H1 (cell line): ENCODE measurements at regions not wholly inside any gene's neighbourhood (a gene's known extent, or its start where the extent isn't known, plus 50 kb on each side); places are given as distances from the start of the nearest gene placed in this dataset.
A peak's percentile ranks its signal among the peaks of the same experiment; 100 is the strongest.
"Not testable (repeated sequence)": the region's sequence is repeated elsewhere in the genome, so short reads cannot be mapped to it uniquely, and the experiment has no call there.

Experiments used
- CTCF ChIA-PET: fragments of 300-600 bp; sonication (Branson Sonifier 250); formaldehyde crosslinking; loops from one replicate; lab custom pipeline; 2021; ENCODE audit not compliant: partially characterized antibody; lab: Charles Lee
- POLR2A ChIA-PET: fragments of 300-600 bp; sonication (Branson Sonifier 250); formaldehyde crosslinking; loops from one replicate; lab custom pipeline; 2021; ENCODE audit warnings: inconsistent platforms; ENCODE audit not compliant: partially characterized antibody; lab: Charles Lee
- DNase-seq, 2 experiments: peaks; one replicate each; pipeline versions ENCODE4 v3.0.0 to v3.0.0-alpha.2; 2010 to 2022; ENCODE audit warnings: low spot score in 2 of 2, low read depth in 1 of 2, mixed read lengths in 1 of 2
- FAIRE-seq: peaks from 2 replicates; lab custom pipeline; 2011; peaks lifted over from hg19 to GRCh38; lab: Jason Lieb, UNC
- H2AFZ ChIP-seq: 2 replicates; pipeline ENCODE4 v1.8.1; 2012; ENCODE audit warnings: low read length, inconsistent platforms
- H2AK5ac ChIP-seq: 2 replicates; pipeline ENCODE4 v1.6.1; 2013; ENCODE audit warnings: low read depth, low read length
- H2BK120ac ChIP-seq: replicated peaks from 2 replicates; pipeline ENCODE3; 2013; ENCODE audit warnings: low read depth, low read length, inconsistent platforms
- H2BK12ac ChIP-seq: 2 replicates; pipeline ENCODE4 v1.6.1; 2013; ENCODE audit warnings: low read depth, low read length
- H2BK15ac ChIP-seq: 2 replicates; pipeline ENCODE4 v1.6.1; 2013; ENCODE audit warnings: low read length
- H2BK20ac ChIP-seq: 2 replicates; pipeline ENCODE4 v1.6.1; 2013; ENCODE audit warnings: low read length
- H2BK5ac ChIP-seq: 2 replicates; pipeline ENCODE4 v1.6.1; 2013; ENCODE audit warnings: low read depth, low read length
- H3K14ac ChIP-seq: 2 replicates; pipeline ENCODE4 v1.6.1; 2013; ENCODE audit warnings: inconsistent platforms; ENCODE audit not compliant: insufficient read length
- H3K18ac ChIP-seq: 2 replicates; pipeline ENCODE4 v1.6.1; 2013; ENCODE audit warnings: low read length; ENCODE audit errors: extremely low read depth
- H3K23ac ChIP-seq: 2 replicates; pipeline ENCODE4 v1.6.1; 2013; ENCODE audit warnings: inconsistent platforms; ENCODE audit not compliant: insufficient read length
- H3K23me2 ChIP-seq: 2 replicates; pipeline ENCODE4 v1.6.1; 2013; ENCODE audit warnings: low read depth, low read length
- H3K27ac ChIP-seq: 2 replicates; pipeline ENCODE4 v1.6.1; 2011; ENCODE audit warnings: low read depth, low read length, inconsistent platforms
- H3K27me3 ChIP-seq, 4 experiments: replicated peaks in 1 of 4; 1 replicate in 1 of 4; 2 replicates in 3 of 4; pipeline versions ENCODE4 v1.6.1 to v1.8.1; 2011 to 2013; ENCODE audit warnings: low read length in 3 of 4, mild to moderate bottlenecking in 3 of 4, inconsistent platforms in 2 of 4, mixed read lengths in 2 of 4, moderate library complexity in 1 of 4; ENCODE audit not compliant: control insufficient read depth in 3 of 4, insufficient read depth in 3 of 4; ENCODE audit errors: extremely low read depth in 1 of 4
- H3K36me3 ChIP-seq, 4 experiments: 2 replicates each; pipeline versions ENCODE4 v1.6.1 to v1.8.1; 2011 to 2013; ENCODE audit warnings: mild to moderate bottlenecking in 4 of 4, low read length in 3 of 4, moderate library complexity in 2 of 4, control low read depth in 1 of 4, inconsistent platforms in 1 of 4; ENCODE audit not compliant: insufficient read depth in 4 of 4, control insufficient read depth in 2 of 4
- H3K4ac ChIP-seq: replicated peaks from 2 replicates; pipeline ENCODE3; 2013; ENCODE audit warnings: low read length, low read depth, mixed read lengths, inconsistent platforms; ENCODE audit not compliant: insufficient read length
- H3K4me1 ChIP-seq, 4 experiments: replicated peaks in 1 of 4; 1 replicate in 1 of 4; 2 replicates in 3 of 4; pipeline versions ENCODE4 v1.6.1 to v1.8.1; 2011 to 2013; ENCODE audit warnings: low read length in 3 of 4, inconsistent platforms in 2 of 4, mixed read lengths in 1 of 4; ENCODE audit not compliant: insufficient read depth in 4 of 4, control insufficient read depth in 3 of 4
- H3K4me2 ChIP-seq, 2 experiments: 2 replicates each; pipeline versions ENCODE4 v1.6.1 to v1.8.1; 2011 to 2013; ENCODE audit warnings: low read depth in 2 of 2, low read length in 2 of 2, control low read depth in 1 of 2, inconsistent platforms in 1 of 2, mild to moderate bottlenecking in 1 of 2; ENCODE audit not compliant: insufficient read depth in 1 of 2
- H3K4me3 ChIP-seq, 4 experiments: fragments of 200-600, 300-600 bp in 1 of 4; sonication (generic), shearing (Covaris generic), sonication (Bioruptor Twin) in 1 of 4; 2 replicates each; pipeline versions ENCODE4 v1.5.1 to v1.8.1; 2011 to 2016; ENCODE audit warnings: low read length in 4 of 4, low read depth in 3 of 4, control low read depth in 2 of 4, inconsistent platforms in 2 of 4, mild to moderate bottlenecking in 2 of 4, mixed read lengths in 1 of 4, moderate library complexity in 1 of 4; ENCODE audit not compliant: insufficient read depth in 2 of 4; ENCODE audit errors: extremely low read depth in 1 of 4
- H3K56ac ChIP-seq: replicated peaks from 2 replicates; pipeline ENCODE3; 2013; ENCODE audit warnings: low read depth, mild to moderate bottlenecking, mixed read lengths, low read length, inconsistent platforms; ENCODE audit not compliant: insufficient read length
- H3K79me1 ChIP-seq: 2 replicates; pipeline ENCODE4 v1.6.1; 2013; ENCODE audit warnings: low read depth, low read length, control low read depth
- H3K79me2 ChIP-seq, 2 experiments: 2 replicates each; pipeline versions ENCODE4 v1.6.1 to v1.8.1; 2012 to 2013; ENCODE audit warnings: low read length in 2 of 2, mild to moderate bottlenecking in 2 of 2, inconsistent platforms in 1 of 2; ENCODE audit not compliant: insufficient read depth in 2 of 2, control insufficient read depth in 1 of 2
- H3K9ac ChIP-seq, 4 experiments: replicated peaks in 1 of 4; 1 replicate in 1 of 4; 2 replicates in 3 of 4; pipeline versions ENCODE4 v1.6.1 to v1.8.1; 2011 to 2013; ENCODE audit warnings: low read depth in 3 of 4, low read length in 3 of 4, control low read depth in 2 of 4, mild to moderate bottlenecking in 2 of 4, moderate library complexity in 2 of 4, inconsistent platforms in 1 of 4; ENCODE audit errors: extremely low read depth in 1 of 4
- H3K9me3 ChIP-seq, 2 experiments: 2 replicates each; pipeline versions ENCODE4 v1.6.1 to v1.8.1; 2012 to 2013; ENCODE audit warnings: mild to moderate bottlenecking in 2 of 2, moderate library complexity in 2 of 2, control low read depth in 1 of 2, inconsistent platforms in 1 of 2, low read depth in 1 of 2, low read length in 1 of 2, mixed read lengths in 1 of 2; ENCODE audit not compliant: insufficient read depth in 2 of 2
- H4K20me1 ChIP-seq, 2 experiments: replicated peaks in 1 of 2; 2 replicates each; pipeline versions ENCODE3 to v1.8.1; 2011 to 2013; ENCODE audit warnings: inconsistent platforms in 2 of 2, low read length in 2 of 2, mild to moderate bottlenecking in 1 of 2; ENCODE audit not compliant: insufficient read depth in 2 of 2, control insufficient read depth in 1 of 2
- H4K5ac ChIP-seq: 2 replicates; pipeline ENCODE4 v1.6.1; 2013; ENCODE audit warnings: low read length, low read depth, mixed read lengths, inconsistent platforms; ENCODE audit not compliant: insufficient read length
- H4K8ac ChIP-seq: 2 replicates; pipeline ENCODE4 v1.8.0; 2013; ENCODE audit warnings: mild to moderate bottlenecking, moderate library complexity, low read length, inconsistent platforms; ENCODE audit not compliant: insufficient read depth; ENCODE audit errors: extremely low read depth
- H4K91ac ChIP-seq: replicated peaks from 2 replicates; pipeline ENCODE3; 2013; ENCODE audit warnings: low read length, mixed read lengths, inconsistent platforms; ENCODE audit not compliant: insufficient read length
- WGBS, 2 experiments: shearing (Covaris generic) in 1 of 2; methylation state at CpG; one replicate each; pipeline versions ENCODE4 v1.1.6 to v1.1.7; 2013 to 2015; ENCODE audit warnings: low lambda C conversion rate in 2 of 2, mixed read lengths in 2 of 2, inconsistent platforms in 1 of 2, low coverage in 1 of 2, missing lambda C conversion rate in 1 of 2; ENCODE audit not compliant: insufficient replicate concordance in 2 of 2, insufficient coverage in 1 of 2, insufficient read length in 1 of 2; ENCODE audit errors: extremely low coverage in 1 of 2, missing lambda C conversion rate in 1 of 2; 5-methylcytosine and 5-hydroxymethylcytosine counted together

DNA sequence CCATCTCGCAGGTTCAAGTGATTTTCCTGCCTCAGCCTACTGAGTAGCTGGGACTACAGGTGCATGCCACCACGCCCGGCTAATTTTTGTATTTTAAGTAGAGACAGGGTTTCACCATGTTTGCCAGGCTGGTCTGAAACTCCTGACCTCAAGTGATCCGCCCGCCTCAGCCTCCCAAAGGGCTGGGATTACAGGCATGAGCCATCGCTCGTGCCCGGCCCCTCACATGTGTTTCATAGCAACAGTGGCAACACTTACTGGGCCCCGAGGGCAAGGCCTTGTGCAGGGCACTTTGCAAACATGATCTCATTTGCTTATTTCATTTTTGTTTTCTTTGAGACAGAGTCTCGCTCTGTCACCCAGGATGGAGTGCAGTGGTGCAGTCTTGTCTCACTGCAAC, 171.7 kb upstream of the PPP1R26 start:
- H4K20me1 ChIP-seq, H3K27me3 ChIP-seq, H3K56ac ChIP-seq, H3K27ac ChIP-seq, H3K9me3 ChIP-seq, H2BK5ac ChIP-seq, H2AK5ac ChIP-seq, H3K4me2 ChIP-seq, H3K9ac ChIP-seq, H2BK20ac ChIP-seq, H3K79me1 ChIP-seq, H3K23me2 ChIP-seq, POLR2A ChIA-PET, H3K18ac ChIP-seq, H3K79me2 ChIP-seq, H2BK15ac ChIP-seq, H4K91ac ChIP-seq, H3K4me3 ChIP-seq, H3K14ac ChIP-seq, H4K8ac ChIP-seq, H2BK12ac ChIP-seq, H2BK120ac ChIP-seq, H3K4ac ChIP-seq, H3K4me1 ChIP-seq, H2AFZ ChIP-seq, H4K5ac ChIP-seq, FAIRE-seq, H3K36me3 ChIP-seq, H3K23ac ChIP-seq: not testable (repeated sequence)
- 83% methylated on average over 10 of the region's 10 CpGs; no CpG with 5 or more reads in 1 of the 2 experiments for WGBS, 2 experiments
- DNase-seq, result peak in 1 of 2 experiments; percentile 19
- CTCF ChIA-PET, result interaction anchor here (1.5 kb wide), 1 partner anchor 25 kb away, joined by 8 read pairs; no protein-coding TSS in a partner anchor
